ENCODE measurements at regions not wholly inside any gene's neighbourhood (a gene's known extent, or its start where the extent isn't known, plus 50 kb on each side); places are given as distances from the start of the nearest gene placed in this dataset.

- TF ChIP-seq CTCF (IDR thresholded peaks at IDR 0.05) (no peak), POLR2A (IDR thresholded peaks at IDR 0.05) (no peak), EP300 (IDR thresholded peaks at IDR 0.05) (no peak)
Observed at GRCh38 chr2:239596792-239597191, 196.0 kb upstream of the HDAC4 start.

All from suprapubic skin (tissue), 3 donors.